Endothelial cell of hepatic sinusoid (primary cell): ENCODE measurements at regions not wholly inside any gene's neighbourhood (a gene's known extent, or its start where the extent isn't known, plus 50 kb on each side); places are given as distances from the start of the nearest gene placed in this dataset.

Source experiments
- in situ Hi-C: cut with HindIII; loops from 2 replicates; pipeline ENCODE4 v1.10.0; 2017; ENCODE audit warnings: low sequenced_read_pairs

DNA sequence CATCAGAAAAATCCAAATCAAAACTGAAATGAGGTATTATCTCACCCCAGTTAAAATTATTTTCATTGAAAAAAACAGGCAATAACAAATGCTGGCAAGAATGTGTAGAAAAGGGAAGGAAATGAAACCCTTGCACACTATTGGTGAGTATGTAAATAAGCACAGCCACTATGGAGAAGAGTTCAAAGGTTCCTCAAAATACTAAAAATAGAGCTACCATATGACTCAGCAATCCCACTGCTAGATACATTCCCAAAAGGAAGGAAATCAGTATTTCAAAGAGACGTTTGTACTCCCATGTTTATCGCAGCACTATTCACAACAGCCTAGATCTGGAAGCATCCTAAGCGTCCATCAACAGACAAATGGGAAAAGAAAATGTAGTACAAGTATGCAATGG lies 932.4 kb downstream of the PCDH18 start:
- in situ Hi-C loops, result no loop called here

DNA sequence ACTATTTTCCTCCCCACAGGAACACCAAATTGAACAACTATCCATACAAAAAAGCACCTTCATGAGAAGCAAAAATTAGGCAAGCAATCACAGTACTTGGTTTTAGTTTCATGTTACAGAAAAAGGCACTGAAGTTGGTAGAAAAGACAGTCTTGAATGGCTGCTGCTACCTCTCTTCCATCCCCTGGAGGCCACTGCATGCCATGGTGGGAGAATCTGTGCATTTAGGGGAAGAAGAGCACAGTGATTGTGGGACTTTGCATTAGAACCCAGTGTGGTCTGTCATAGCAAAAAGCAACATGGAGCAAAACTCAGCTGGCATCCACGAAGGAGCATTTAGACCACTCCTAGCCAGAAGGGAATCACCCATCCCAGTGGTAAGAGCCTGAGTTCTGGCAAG lies 941.9 kb downstream of the PCDH18 start:
- in situ Hi-C loops, result no loop called here

DNA sequence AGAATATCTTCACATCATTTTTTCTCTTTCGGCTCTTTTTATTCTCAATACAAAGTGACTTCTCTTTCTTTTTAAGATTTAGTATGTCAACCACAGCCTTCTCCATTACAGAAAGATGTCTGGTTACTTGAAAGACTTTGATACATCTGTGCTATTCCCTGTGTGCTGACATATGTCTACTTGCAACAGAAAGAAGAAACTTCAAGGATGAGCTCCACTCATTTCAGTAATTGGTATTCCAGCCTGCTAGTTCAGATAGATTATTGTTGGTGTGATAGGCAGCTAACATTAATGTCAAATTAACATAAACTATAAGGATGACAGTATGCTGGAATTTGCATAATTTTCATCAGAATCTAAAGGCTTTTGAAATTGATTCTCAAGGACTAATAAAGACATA lies 948.7 kb downstream of the PCDH18 start:
- in situ Hi-C loops, result no loop called here

DNA sequence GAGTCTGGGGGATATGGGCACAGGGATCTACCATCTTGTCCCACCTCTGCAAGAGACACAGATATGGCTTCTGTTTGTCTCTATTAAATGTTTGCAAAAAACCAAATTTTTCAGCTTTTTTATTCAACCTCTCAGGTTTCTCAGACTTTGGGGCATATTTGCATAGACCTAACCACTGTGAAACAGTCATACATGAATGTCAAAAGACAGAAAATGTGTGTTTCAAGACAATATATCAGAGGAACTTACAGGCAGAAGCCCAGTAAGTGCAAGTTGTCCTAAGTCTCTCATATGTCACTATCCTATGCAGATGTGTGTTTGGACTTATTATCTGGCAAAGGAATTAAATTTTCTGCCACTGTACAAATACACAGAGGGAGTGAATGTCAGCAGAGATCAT lies 951.2 kb downstream of the PCDH18 start:
- in situ Hi-C loops, result no loop called here

DNA sequence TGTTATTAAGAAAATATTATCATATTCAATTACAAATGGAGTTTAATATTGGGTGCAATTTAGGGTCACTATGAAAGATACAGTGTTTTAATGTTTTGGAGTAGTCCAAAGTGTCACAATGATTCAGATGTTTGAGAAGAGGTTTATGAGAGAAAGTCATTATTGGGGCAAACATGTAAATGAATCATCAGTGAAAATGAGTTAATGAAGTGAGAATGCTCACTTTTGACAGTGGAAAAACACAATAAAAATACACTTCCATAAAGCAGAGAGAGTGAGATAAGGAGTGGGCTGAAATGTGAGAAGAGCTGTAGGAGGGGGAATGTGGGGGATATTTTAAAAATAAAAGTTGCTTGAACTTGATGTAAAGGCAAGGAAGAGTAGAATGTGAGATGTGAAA lies 957.1 kb downstream of the PCDH18 start:
- in situ Hi-C loops, result no loop called here

DNA sequence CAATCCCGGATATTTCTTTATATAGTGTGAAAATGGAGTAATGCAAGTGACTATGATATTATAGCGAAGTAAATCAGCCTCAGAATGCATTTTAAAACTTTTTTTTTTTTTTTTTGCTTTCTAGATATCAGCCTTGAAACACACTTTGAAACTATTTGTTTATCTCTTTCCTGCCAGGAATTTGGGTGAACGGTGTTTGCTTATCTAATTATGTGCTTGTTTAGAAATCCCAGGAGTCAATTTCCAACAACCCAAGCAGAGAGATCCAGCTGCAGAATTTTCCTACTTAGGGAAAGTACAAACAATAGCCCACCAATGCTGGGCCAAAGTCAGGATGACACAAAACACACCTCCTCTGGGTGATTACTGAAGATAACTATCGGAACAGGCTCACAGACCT lies 958.8 kb downstream of the PCDH18 start:
- in situ Hi-C loops, result no loop called here

DNA sequence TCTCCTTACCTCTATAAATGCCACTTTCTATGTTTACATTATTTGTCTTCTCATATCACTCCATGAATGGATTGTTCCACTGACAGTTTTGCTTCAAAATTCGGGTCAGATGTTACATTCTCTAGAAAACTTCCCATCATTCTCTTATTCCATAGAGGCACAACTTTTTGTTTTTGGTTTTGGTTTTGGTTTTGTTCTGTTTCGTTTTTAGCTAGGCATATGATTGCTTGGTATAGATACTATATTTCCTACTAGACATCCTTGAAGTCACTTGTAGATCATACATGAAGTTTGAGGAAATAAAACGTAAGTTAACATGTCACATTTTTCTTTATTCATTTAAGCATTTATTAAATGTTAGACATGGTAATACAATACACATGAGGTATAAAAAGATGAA lies 961.0 kb downstream of the PCDH18 start:
- in situ Hi-C loops, result no loop called here

DNA sequence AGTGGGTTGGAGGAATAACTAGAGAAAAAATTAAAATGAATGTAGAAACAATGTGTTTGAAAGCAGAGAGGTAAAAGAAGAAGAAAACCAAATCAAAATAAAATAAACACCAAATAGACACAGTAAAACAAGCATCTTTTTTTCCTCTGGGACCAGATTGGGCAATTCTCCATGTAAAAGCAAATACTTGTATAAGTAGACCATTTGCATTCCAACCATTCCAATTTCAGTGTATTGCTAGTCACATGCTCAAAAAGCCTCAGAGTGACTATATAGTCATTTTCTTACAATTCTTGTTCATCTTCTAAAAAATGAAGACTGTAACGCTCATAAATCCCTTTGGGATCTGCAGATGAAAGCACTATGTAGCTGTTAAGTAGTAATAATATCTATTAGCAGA lies 969.5 kb downstream of the PCDH18 start:
- in situ Hi-C loops, result no loop called here

DNA sequence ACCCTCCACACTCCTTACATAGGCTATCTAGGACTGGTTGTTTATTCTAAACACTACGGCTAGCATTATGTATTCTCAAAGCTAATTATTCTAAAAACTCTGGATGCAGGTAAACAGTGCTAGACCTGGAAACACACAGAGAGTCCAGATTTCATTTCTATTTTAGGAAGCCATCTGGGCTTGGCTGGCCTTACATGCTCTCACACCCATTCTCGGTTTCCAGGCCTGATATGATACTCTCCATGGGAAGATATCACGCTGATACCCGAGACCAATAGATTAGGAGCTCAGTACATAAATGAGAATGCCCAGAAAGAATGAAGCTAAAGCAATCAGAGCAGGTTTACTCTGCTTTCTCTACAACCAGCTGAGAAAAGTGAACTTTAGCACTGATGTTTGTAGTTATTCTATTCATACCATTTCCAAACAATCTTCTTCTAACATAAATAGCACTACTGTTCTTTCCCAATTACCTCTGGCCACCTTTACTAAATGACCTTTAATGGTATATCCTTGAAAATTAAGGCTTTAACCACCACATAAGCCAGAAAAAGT lies 973.3 kb downstream of the PCDH18 start:
- in situ Hi-C loops, result no loop called here

DNA sequence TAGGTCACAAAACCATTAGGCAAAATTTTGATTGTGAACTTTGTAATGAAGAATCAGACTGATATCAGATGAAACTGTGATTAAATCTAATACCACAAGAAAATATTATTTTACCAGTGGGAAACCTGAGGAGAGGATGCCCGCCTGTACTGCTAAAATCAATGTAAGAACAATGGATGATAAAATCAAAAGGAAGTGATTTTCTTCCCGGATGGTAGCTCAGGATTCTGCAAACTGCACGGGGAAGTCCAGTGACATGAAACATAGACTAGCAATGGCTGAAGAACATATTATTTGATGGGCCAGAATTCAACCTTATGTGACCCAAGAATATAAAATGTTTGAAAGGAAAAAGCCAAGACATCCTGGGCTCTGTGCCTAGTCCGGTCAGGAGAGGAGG lies 974.9 kb downstream of the PCDH18 start:
- in situ Hi-C loops, result no loop called here

DNA sequence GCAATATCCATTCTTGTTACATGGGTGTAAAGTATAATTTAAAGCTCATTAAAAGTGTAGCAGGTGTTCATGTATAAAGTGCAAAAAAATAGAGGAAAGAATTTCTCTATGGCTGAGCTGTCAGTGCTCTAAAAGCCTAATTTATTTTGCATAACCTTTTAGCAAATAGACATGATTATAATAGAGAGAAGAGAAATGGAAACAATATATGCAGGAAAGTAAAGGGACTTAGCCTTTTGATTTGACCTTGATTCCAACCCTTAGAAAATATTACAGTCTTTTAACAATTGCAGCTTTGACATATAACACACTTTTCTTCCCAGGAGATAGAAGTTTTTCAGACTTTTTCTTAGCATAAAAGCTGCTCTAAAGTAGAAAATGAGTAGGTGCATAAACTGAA lies 978.3 kb downstream of the PCDH18 start:
- in situ Hi-C loops, result no loop called here

DNA sequence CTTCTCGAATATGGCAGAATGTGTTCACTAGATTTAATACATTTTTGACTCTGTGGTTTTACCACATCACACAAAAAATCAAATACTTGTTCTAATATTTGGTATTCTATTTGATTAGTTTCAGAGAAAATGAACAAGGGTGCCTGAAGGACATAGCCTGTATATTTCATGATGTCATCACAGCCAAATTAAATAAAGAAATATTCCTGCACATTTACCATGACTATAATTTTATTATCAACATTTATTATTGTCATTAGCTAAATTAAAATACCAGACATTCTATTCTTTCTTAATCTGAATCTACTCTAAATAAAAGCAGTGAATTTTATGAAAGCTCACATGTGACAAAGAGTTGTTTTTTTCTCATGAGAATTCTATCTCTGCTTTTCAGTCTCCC lies 980.5 kb downstream of the PCDH18 start:
- in situ Hi-C loops, result no loop called here

DNA sequence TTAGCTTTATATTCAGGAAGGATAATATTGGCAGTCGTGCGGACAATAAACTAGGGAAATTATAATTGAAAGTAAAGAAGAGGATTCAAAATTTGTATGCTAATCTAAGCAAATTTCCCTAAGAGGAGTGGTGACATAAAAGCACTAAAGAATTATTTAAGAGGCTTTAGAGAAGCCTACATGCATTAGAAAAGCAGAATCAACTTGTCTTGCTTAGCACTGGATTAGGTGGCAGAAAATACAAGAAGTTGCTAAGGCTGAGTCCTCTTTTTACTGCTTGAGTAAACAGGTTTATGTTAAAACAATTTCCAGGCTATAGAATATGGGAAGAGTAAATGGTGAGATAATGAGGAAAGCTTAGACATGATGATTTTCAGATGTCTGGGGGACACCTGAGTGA lies 991.5 kb downstream of the PCDH18 start:
- in situ Hi-C loops, result no loop called here

DNA sequence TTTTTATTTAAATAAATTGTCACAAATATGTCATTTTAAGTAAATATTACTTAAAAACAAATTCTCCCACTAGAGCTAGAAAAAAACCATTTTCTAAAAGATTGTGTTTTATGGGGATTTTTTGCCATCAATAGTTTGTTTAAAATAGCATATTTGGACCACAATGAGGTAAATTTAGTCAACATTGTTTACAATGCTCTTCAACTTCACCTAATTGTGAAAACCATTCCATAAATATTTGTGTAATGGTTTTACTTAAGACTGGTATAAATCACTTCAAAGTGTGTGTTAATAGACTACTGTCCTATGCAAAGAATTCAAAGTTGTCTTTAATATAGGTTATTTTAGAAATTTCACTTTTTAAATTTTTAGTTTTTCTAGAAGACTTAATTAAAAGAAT lies 1004.2 kb downstream of the PCDH18 start:
- in situ Hi-C loops, result no loop called here

DNA sequence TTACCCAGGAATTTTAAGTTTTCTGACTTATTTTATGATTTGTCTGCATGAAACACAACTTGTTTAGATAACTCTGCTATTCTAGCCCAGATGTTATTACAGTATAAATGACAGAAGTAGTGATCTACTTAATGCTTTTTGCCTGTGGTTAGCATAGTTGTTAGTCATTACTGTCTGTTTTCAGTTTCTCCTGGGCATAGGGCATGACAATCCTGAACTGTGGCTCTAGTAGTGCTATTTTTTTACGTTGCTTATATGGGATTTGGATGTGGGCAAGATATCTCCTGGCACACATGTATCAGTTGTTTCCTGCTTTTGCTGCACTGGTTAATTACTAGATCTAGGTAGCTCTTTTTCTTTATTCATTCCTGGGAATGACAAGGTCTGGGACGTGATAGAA lies 1005.8 kb downstream of the PCDH18 start:
- in situ Hi-C loops, result no loop called here

DNA sequence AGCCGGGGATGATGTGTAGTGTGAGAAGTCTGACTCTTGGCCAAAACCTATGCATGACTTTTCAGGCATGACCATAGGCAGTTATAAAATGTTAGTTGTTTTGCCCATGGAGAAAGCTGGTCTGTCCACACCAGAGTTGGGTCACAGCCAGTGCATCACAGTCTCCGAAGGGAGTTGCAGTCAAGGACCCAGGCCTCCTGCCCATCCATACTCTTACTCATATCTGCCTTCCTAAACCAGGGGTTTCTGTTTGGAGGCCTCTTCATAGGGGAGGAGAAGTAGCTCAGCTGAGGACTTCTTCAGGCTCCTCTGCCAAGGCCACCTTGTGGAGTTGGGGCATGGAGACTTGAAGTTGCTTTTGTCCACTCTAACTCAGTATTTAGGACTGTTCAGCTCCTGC lies 1008.3 kb downstream of the PCDH18 start:
- in situ Hi-C loops, result no loop called here

DNA sequence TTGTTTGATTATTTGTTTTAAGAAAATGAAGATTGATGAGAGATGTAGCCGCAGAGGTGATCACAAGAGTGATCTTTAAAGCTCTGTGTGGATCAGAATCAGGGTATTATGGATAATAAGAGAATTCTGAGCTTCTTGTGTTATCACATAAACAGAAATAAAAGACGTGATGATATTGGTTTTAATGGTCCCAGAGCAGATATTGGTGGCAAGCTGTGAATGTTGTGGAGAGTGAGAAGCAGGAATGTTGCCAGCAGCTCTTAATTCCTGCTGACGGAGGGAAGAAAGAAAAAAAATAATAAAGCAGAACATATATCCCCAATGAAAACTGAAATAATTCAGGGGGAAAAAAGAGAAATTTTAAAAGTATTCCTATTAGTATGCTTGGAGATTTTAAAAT lies 1015.9 kb downstream of the PCDH18 start:
- in situ Hi-C loops, result no loop called here

DNA sequence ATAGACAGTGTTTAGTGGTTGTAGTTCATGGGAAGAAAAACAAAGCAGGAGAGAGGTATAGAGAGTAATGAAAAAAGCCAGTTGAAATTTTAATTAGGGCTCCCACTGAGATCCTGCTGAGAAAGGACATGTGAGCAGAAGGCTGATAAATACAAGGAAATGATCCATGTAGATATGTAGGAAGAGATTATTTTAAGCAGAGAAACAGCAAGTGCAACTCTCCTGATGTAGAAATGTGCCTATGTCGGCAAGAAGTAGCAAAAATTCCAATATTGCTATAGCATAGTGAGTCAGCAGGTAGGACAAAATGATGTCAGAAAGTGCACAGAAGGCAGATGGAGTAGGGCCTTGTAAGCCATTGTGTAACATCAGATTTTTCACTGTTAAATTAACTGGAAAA lies 1027.3 kb downstream of the PCDH18 start:
- in situ Hi-C loops, result no loop called here

DNA sequence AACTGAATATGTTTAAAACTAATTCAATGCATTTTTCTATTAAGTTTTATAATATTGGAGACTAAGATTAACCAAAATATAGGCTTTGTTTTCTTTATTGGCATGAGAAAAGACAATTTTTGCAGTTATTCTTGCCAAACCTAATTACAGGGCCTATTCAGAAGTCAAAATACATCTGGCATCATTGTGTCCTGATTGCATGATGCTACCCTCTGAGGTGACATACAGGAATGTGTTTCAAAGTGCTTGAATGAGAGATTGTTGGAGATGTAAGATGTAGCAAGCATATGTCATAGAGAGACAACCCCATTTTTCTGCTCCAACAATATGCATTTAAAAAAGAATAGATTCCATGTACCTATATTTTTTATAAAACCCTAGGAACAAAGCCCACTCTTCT lies 1036.4 kb downstream of the PCDH18 start:
- in situ Hi-C loops, result no loop called here

DNA sequence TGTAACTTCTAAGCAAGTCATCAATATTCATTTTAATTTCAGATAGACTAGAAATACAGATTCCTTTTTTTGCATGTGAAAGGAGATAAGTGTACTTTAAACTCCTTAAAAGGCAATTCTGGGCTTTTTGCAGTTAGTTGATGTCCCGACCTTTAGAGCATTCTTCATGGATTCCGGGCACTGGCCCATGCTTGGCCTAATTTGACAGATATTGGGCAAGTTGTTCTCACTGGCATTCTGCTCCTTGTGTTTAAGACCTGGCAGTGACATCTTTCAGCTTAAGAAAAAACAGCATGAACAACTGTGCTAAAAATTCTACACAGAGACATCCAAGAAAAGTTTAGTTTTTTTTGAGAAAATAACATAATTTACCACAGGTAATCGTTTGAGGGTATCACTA lies 1037.2 kb downstream of the PCDH18 start:
- in situ Hi-C loops, result no loop called here

DNA sequence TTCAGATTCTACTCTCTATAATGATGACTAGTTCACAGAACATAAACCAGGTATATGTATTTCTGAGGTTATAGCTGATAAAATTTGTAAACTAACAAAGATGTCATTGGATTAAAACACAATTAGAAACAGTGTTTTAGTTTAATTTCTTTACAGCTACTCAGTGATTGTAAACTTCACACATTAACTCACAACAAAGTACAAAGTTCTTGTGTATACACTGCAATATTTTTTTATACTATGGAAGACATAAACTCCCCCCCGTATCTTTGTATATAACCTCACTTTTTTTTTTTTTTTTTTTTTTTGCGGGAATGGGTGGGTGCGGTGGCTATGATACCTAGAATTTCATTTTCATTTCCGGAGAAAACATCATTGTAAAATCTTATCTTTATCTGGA lies 1043.2 kb downstream of the PCDH18 start:
- in situ Hi-C loops, result no loop called here

DNA sequence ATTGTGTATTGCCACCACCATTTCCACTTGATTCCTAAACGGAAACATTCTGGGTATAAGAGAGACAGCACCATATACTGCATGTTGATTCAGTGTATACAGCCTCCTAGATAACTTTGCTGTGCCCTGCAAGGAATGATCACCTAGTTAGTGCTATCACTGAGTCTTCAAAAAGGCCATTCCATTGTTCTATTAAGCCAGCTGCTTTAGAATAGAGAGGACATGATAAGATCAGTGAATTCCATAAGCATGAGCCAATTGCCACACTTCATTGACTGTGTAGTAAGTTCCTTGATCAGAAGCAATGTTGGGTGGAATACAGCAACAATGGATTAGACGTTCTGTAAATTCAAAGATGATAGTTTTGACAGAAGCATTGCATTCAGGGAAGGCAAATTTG lies 1047.3 kb downstream of the PCDH18 start:
- in situ Hi-C loops, result no loop called here

DNA sequence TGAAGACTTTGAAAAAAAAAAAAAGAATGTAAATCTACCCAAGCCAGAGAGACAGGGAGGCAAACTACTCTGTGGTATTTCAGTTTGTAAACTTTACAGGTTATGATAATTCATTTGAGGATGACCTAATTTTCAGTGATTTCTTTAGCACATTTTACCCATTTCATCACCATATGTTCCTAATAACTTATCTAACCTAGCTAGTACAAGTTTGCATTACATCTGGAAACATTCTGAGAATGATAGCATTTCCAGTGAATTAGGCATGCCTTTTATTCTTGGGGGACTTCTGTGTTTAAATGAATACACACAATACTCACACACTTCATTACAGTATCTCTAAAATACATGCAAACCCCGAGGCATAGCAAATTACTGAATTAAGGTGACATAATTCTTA lies 1055.5 kb downstream of the PCDH18 start:
- in situ Hi-C loops, result no loop called here

DNA sequence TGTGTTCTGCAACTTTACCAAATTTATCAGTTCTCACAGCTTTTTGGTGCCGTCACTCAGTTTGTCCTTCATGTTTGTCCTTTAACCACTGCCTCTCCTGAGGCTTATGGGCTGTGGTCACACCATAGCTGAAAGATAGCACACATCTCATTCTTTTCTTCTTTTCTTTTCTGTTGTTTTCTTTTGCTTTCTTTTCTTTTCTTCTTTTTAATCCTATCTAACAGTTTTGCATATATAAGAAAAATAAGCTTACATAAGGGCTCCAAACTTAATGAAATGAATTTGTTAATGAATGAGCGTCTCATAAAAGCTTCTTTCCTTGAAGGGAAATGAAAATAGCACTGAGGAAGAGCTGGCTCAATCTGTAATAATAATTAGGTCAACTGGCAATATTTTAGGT lies 1061.2 kb downstream of the PCDH18 start:
- in situ Hi-C loops, result no loop called here
